OCI-LY1 (cell line): ENCODE measurements at regions not wholly inside any gene's neighbourhood (a gene's known extent, or its start where the extent isn't known, plus 50 kb on each side); places are given as distances from the start of the nearest gene placed in this dataset.

Experiments
- H2AFZ ChIP-seq: fragments of 200-600 bp; sonication (generic), shearing (Covaris generic); 2 replicates; pipeline ENCODE4 v1.6.0; 2014; ENCODE audit warnings: antibody characterized with exemption, mild to moderate bottlenecking, low read length
- H3F3A ChIP-seq: fragments of 200-600 bp; sonication (generic), shearing (Covaris generic); 2 replicates; pipeline ENCODE4 v1.6.0; 2014; ENCODE audit warnings: mild to moderate bottlenecking, antibody characterized with exemption, low read length, moderate library complexity; ENCODE audit not compliant: insufficient read depth
- H3K27ac ChIP-seq: fragments of 200-600 bp; sonication (generic); 2 replicates; pipeline ENCODE4 v1.5.1; 2014; ENCODE audit warnings: low read length, mixed run types, mild to moderate bottlenecking, low read depth; ENCODE audit not compliant: poor library complexity, severe bottlenecking
- H3K27me3 ChIP-seq: fragments of 200-600 bp; sonication (generic); 2 replicates; pipeline ENCODE4 v1.6.0; 2014; ENCODE audit warnings: antibody characterized with exemption, mild to moderate bottlenecking, low read length, moderate library complexity; ENCODE audit not compliant: insufficient read depth
- H3K36me3 ChIP-seq: fragments of 200-600 bp; sonication (generic); 2 replicates; pipeline ENCODE4 v1.6.1; 2014; ENCODE audit warnings: mild to moderate bottlenecking, antibody characterized with exemption, low read length, moderate library complexity, mixed read lengths; ENCODE audit not compliant: insufficient read depth
- H3K4me1 ChIP-seq: fragments of 200-600 bp; sonication (generic); 2 replicates; pipeline ENCODE4 v1.5.1; 2014; ENCODE audit warnings: mild to moderate bottlenecking, low read length, moderate library complexity; ENCODE audit not compliant: insufficient read depth, severe bottlenecking
- H3K4me2 ChIP-seq: fragments of 200-600 bp; sonication (generic), shearing (Covaris generic); 2 replicates; pipeline ENCODE4 v1.6.1; 2014; ENCODE audit warnings: low read length
- H3K4me3 ChIP-seq: fragments of 200-600 bp; sonication (generic); 2 replicates; pipeline ENCODE4 v1.5.1; 2014; ENCODE audit warnings: low read length, low read depth, mild to moderate bottlenecking, mixed read lengths; ENCODE audit not compliant: poor library complexity, severe bottlenecking
- H3K79me2 ChIP-seq: fragments of 200-600 bp; shearing (Covaris generic); 2 replicates; pipeline ENCODE4 v1.6.1; 2016; ENCODE audit warnings: mixed run types, low read length, mixed read lengths; ENCODE audit not compliant: insufficient read depth
- H3K9ac ChIP-seq: fragments of 200-600 bp; sonication (generic), shearing (Covaris generic); 2 replicates; pipeline ENCODE4 v1.6.1; 2014; ENCODE audit warnings: mild to moderate bottlenecking, low read length, mixed read lengths
- H3K9me2 ChIP-seq: fragments of 200-600 bp; sonication (generic), shearing (Covaris generic); 2 replicates; pipeline ENCODE4 v1.6.1; 2014; ENCODE audit warnings: low read depth, mild to moderate bottlenecking, low read length, mixed read lengths
- H3K9me3 ChIP-seq: fragments of 200-600 bp; shearing (Covaris generic); 2 replicates; pipeline ENCODE4 v1.6.1; 2014; ENCODE audit warnings: low read length, mixed read lengths
- H4K20me1 ChIP-seq: fragments of 200-600 bp; sonication (generic), shearing (Covaris generic); 2 replicates; pipeline ENCODE4 v1.6.0; 2016; ENCODE audit warnings: mild to moderate bottlenecking, low read length; ENCODE audit not compliant: insufficient read depth
- CTCF ChIP-seq: fragments of 200-600 bp; sonication (generic), shearing (Covaris generic); IDR thresholded peaks from 2 replicates; pipeline ENCODE4 v1.5.1; 2017; ENCODE audit warnings: mild to moderate bottlenecking, antibody characterized with exemption, low read length, moderate library complexity, mixed read lengths
- EZH2 ChIP-seq: fragments of 200-600 bp; sonication (generic), shearing (Covaris generic); IDR thresholded peaks from 2 replicates; pipeline ENCODE4 v1.8.0; 2017; ENCODE audit warnings: borderline replicate concordance, mixed run types, mild to moderate bottlenecking, antibody characterized with exemption, low read length, moderate library complexity, mixed read lengths

GRCh38 chr4:188534917-188535316 is 395.7 kb downstream of the TRIML1 start:
- H4K20me1 ChIP-seq, result no peaks in the 10 kb centered on the region
- no peak overlapping the region for H3K4me3 ChIP-seq
- H3K27me3 ChIP-seq, result no peaks in the 10 kb centered on the region
- H3K79me2 ChIP-seq, result no peaks in the 10 kb centered on the region
- no peaks in the 10 kb centered on the region for H3K9me2 ChIP-seq
- no peak overlapping the region for H3K9ac ChIP-seq
- H2AFZ ChIP-seq, result no peak overlapping the region
- TF ChIP-seq CTCF (no peak), EZH2 (no peak)
- H3K36me3 ChIP-seq, result no peaks in the 10 kb centered on the region
- no peak overlapping the region for H3K27ac ChIP-seq
- H3K4me1 ChIP-seq, result no peaks in the 10 kb centered on the region
- H3K4me2 ChIP-seq, result no peak overlapping the region
- no peaks in the 10 kb centered on the region for H3F3A ChIP-seq
- H3K9me3 ChIP-seq, result no peaks in the 10 kb centered on the region

DNA sequence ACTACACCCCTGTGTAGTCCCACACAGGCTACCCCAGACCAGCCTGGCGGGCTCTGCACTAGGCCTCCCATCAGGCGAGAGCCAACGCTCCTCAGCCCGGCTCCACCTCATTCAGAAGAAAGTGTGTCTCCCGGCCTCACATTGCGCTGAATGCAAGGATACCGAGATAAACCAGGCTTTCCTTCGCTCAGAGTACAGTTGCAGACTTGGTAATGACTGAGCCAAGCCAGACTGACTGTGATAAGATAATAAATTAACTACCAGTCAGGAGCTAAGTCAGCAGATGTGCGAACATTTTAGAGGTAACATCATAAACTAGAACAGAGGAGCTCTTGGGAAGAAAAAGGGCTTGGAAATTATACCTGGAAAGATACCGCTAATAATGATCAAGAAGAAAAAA is 397.6 kb downstream of the TRIML1 start:
- no peak overlapping the region for H3K9ac ChIP-seq
- no peaks in the 10 kb centered on the region for H3K36me3 ChIP-seq
- no peaks in the 10 kb centered on the region for H3F3A ChIP-seq
- H3K4me2 ChIP-seq, result no peak overlapping the region
- no peak overlapping the region for H3K4me3 ChIP-seq
- H3K27me3 ChIP-seq, result no peaks in the 10 kb centered on the region
- H3K79me2 ChIP-seq, result no peaks in the 10 kb centered on the region
- no peaks in the 10 kb centered on the region for H4K20me1 ChIP-seq
- H3K9me2 ChIP-seq, result no peaks in the 10 kb centered on the region
- H2AFZ ChIP-seq, result no peak overlapping the region
- no peaks in the 10 kb centered on the region for H3K9me3 ChIP-seq
- TF ChIP-seq EZH2 (no peak), CTCF (no peak)
- no peaks in the 10 kb centered on the region for H3K4me1 ChIP-seq
- H3K27ac ChIP-seq, result no peak overlapping the region

GRCh38 chr4:188550296-188550695 is 411.1 kb downstream of the TRIML1 start:
- no peaks in the 10 kb centered on the region for H4K20me1 ChIP-seq
- H3K4me2 ChIP-seq, result no peak overlapping the region

More at GRCh38 chr4:188550296-188550695, 411.1 kb downstream of the TRIML1 start:
- H3K27ac ChIP-seq, result no peak overlapping the region
- H3K36me3 ChIP-seq, result no peaks in the 10 kb centered on the region
- H3K4me3 ChIP-seq, result no peak overlapping the region
- H3F3A ChIP-seq, result no peaks in the 10 kb centered on the region
- no peaks in the 10 kb centered on the region for H3K27me3 ChIP-seq
- H3K4me1 ChIP-seq, result no peaks in the 10 kb centered on the region
- H3K79me2 ChIP-seq, result no peaks in the 10 kb centered on the region
- no peaks in the 10 kb centered on the region for H3K9me2 ChIP-seq
- H3K9ac ChIP-seq, result no peak overlapping the region
- H2AFZ ChIP-seq, result no peak overlapping the region
- H3K9me3 ChIP-seq, result no peaks in the 10 kb centered on the region
- TF ChIP-seq CTCF, result no peak
- no peak for TF ChIP-seq EZH2
